Caco-2 (cell line): ENCODE measurements at regions not wholly inside any gene's neighbourhood (a gene's known extent, or its start where the extent isn't known, plus 50 kb on each side); places are given as distances from the start of the nearest gene placed in this dataset.

Experiments used
- BruUV-seq: library from RNA; stranded (reverse); fragments of 400-500 nt; replicated peaks from 2 replicates; lab custom pipeline; 2021; lab: Mats Ljungman, UMichigan
- CTCF ChIA-PET: fragments of 300-600 bp; sonication (Branson Sonifier 250); formaldehyde crosslinking; loops from one replicate; lab custom pipeline; 2022; ENCODE audit warnings: antibody characterized with exemption; lab: Charles Lee
- POLR2A ChIA-PET: fragments of 300-600 bp; sonication (Branson Sonifier 250); formaldehyde crosslinking; loops from one replicate; lab custom pipeline; 2022; ENCODE audit warnings: antibody characterized with exemption; lab: Charles Lee
- DNase-seq, 2 experiments: peaks; one replicate each; pipeline versions ENCODE4 v3.0.0 to v3.0.0-alpha.2; 2020 to 2022
- H3K27me3 ChIP-seq: replicated peaks from 2 replicates; pipeline ENCODE4 v1.6.0; 2011; ENCODE audit warnings: low read length; ENCODE audit not compliant: control insufficient read depth, insufficient read depth
- H3K36me3 ChIP-seq: 2 replicates; pipeline ENCODE4 v1.5.1; 2011; ENCODE audit warnings: low read length; ENCODE audit not compliant: control insufficient read depth, insufficient read depth
- H3K4me1 ChIP-seq: fragments of 250-450 bp; sonication (Bioruptor Pico); 2 replicates; pipeline ENCODE4 v1.5.1; 2020; ENCODE audit warnings: mild to moderate bottlenecking
- H3K4me3 ChIP-seq: 2 replicates; pipeline ENCODE4 v1.5.1; 2011; ENCODE audit warnings: low read depth, mild to moderate bottlenecking, control low read depth, low read length
- H3K9me3 ChIP-seq: fragments of 250-450 bp; sonication (Bioruptor Pico); 2 replicates; pipeline ENCODE4 v1.5.1; 2020; ENCODE audit warnings: mild to moderate bottlenecking, moderate library complexity
- H3K27ac Mint-ChIP-seq: one replicate; pipeline ENCODE4 v1.8.0; 2022; ENCODE audit warnings: mixed read lengths; ENCODE audit not compliant: unreplicated experiment
- H3K27me3 Mint-ChIP-seq: one replicate; pipeline ENCODE4 v1.8.0; 2022; ENCODE audit warnings: mixed read lengths; ENCODE audit not compliant: insufficient read depth, unreplicated experiment
- H3K36me3 Mint-ChIP-seq: one replicate; pipeline ENCODE4 v1.8.0; 2022; ENCODE audit warnings: mild to moderate bottlenecking, mixed read lengths; ENCODE audit not compliant: insufficient read depth, unreplicated experiment
- H3K4me1 Mint-ChIP-seq: one replicate; pipeline ENCODE4 v1.8.0; 2022; ENCODE audit warnings: low read depth, mixed read lengths; ENCODE audit not compliant: unreplicated experiment
- H3K4me3 Mint-ChIP-seq: one replicate; pipeline ENCODE4 v1.8.0; 2022; ENCODE audit warnings: mild to moderate bottlenecking, moderate library complexity, mixed read lengths; ENCODE audit not compliant: unreplicated experiment
- H3K9me3 Mint-ChIP-seq: one replicate; pipeline ENCODE4 v1.8.0; 2022; ENCODE audit warnings: mixed read lengths; ENCODE audit not compliant: unreplicated experiment
- CTCF ChIP-seq, 2 experiments: fragments of 200-600 bp in 1 of 2; IDR thresholded peaks; 1 replicate in 1 of 2; 2 replicates in 1 of 2; pipeline versions ENCODE4 v1.5.1 to v1.8.0; 2011 to 2022; ENCODE audit warnings: antibody characterized with exemption in 1 of 2, control low read depth in 1 of 2, inconsistent platforms in 1 of 2, low read depth in 1 of 2, low read length in 1 of 2, mild to moderate bottlenecking in 1 of 2, moderate library complexity in 1 of 2; ENCODE audit not compliant: insufficient read depth in 1 of 2, severe bottlenecking in 1 of 2, unreplicated experiment in 1 of 2
- intact Hi-C: fragments of 100-400 bp; cut with micrococcal nuclease; formaldehyde crosslinking; loops from one replicate; pipeline ENCODE4 v1.10.0; 2022; ENCODE audit not compliant: unreplicated experiment

GRCh38 chr10:61283066-61283465 is 170.1 kb downstream of the TMEM26 start:
- CTCF ChIA-PET: interaction anchor here (1.3 kb wide), 1 partner anchor 466 kb away, joined by 7 read pairs; no protein-coding TSS in a partner anchor
- intact Hi-C loops: loop anchor here (5.0 to 10.0 kb wide), 3 partner anchors 266 to 338 kb away; partner anchors contain the start of gene RHOBTB1
- Mint-ChIP-seq H3K27ac (no peak overlapping the region), H3K27me3 (no peaks in the 10 kb centered on the region), H3K4me3 (no peak overlapping the region), H3K4me1 (peaks cover 8% of the 10 kb centered on the region), H3K36me3 (no peaks in the 10 kb centered on the region), H3K9me3 (no peaks in the 10 kb centered on the region)
- POLR2A ChIA-PET: no interaction called here
- H3K4me1 ChIP-seq: peaks cover 5% of the 10 kb centered on the region; the same call in 1 of the 2 replicates
- no peak for TF ChIP-seq CTCF (IDR thresholded peaks at IDR 0.05; ENCODE audit: insufficient read depth in 1 of 2, low read depth in 1 of 2, low read length in 1 of 2, severe bottlenecking in 1 of 2, unreplicated experiment in 1 of 2)
- no peak overlapping the region for H3K4me3 ChIP-seq
- no peak for DNase-seq
- no peaks in the 10 kb centered on the region for H3K27me3 ChIP-seq
- BruUV-seq: no TSS peak
- H3K36me3 ChIP-seq: no peaks in the 10 kb centered on the region
- H3K9me3 ChIP-seq: no peaks in the 10 kb centered on the region

- peaks cover 8% of the 10 kb centered on the region for H3K4me1 Mint-ChIP-seq
Observed at GRCh38 chr10:61280303-61280702, 172.9 kb downstream of the TMEM26 start.

GRCh38 chr10:61279400-61279799 is 173.8 kb downstream of the TMEM26 start:
- H3K4me3 Mint-ChIP-seq: no peak overlapping the region
- CTCF ChIA-PET: no interaction called here
- no TSS peak for BruUV-seq

More at GRCh38 chr10:61280303-61280702, 172.9 kb downstream of the TMEM26 start:
- Histone ChIP-seq H3K4me3 (no peak overlapping the region), H3K36me3 (no peaks in the 10 kb centered on the region), H3K9me3 (no peaks in the 10 kb centered on the region), H3K4me1 (peaks cover 5% of the 10 kb centered on the region; the same call in 1 of the 2 replicates), H3K27me3 (no peaks in the 10 kb centered on the region)
- no peak overlapping the region for H3K4me3 Mint-ChIP-seq
- no peaks in the 10 kb centered on the region for H3K36me3 Mint-ChIP-seq
- DNase-seq: no peak
- H3K27ac Mint-ChIP-seq: no peak overlapping the region
- POLR2A ChIA-PET: no interaction called here
- H3K27me3 Mint-ChIP-seq: no peaks in the 10 kb centered on the region
- BruUV-seq: no TSS peak
- intact Hi-C loops: loop anchor here (5.0 to 10.0 kb wide), 3 partner anchors 263 to 336 kb away; partner anchors contain the start of gene RHOBTB1
- no peaks in the 10 kb centered on the region for H3K9me3 Mint-ChIP-seq
- CTCF ChIA-PET: no interaction called here
- TF ChIP-seq CTCF (IDR thresholded peaks at IDR 0.05; ENCODE audit: insufficient read depth in 1 of 2, low read depth in 1 of 2, low read length in 1 of 2, severe bottlenecking in 1 of 2, unreplicated experiment in 1 of 2): no peak

More at GRCh38 chr10:61279400-61279799, 173.8 kb downstream of the TMEM26 start:
- peaks cover 5% of the 10 kb centered on the region; the same call in 1 of the 2 replicates for H3K4me1 ChIP-seq
- H3K4me1 Mint-ChIP-seq: peaks cover 8% of the 10 kb centered on the region
- no peak overlapping the region for H3K4me3 ChIP-seq
- H3K27me3 Mint-ChIP-seq: no peaks in the 10 kb centered on the region
- no peak overlapping the region for H3K27ac Mint-ChIP-seq
- POLR2A ChIA-PET: no interaction called here
- TF ChIP-seq CTCF (IDR thresholded peaks at IDR 0.05; ENCODE audit: insufficient read depth in 1 of 2, low read depth in 1 of 2, low read length in 1 of 2, severe bottlenecking in 1 of 2, unreplicated experiment in 1 of 2): no peak
- no peak for DNase-seq
- H3K9me3 Mint-ChIP-seq: no peaks in the 10 kb centered on the region
- no peaks in the 10 kb centered on the region for H3K9me3 ChIP-seq
- H3K36me3 ChIP-seq: no peaks in the 10 kb centered on the region
- H3K36me3 Mint-ChIP-seq: no peaks in the 10 kb centered on the region
- H3K27me3 ChIP-seq: no peaks in the 10 kb centered on the region
- intact Hi-C loops: loop anchor here (10.0 kb wide), 1 partner anchor 385 kb away; the partner anchor contains the start of gene CABCOCO1
